Ecto neural progenitor cell (in vitro differentiated cells): ENCODE measurements at regions not wholly inside any gene's neighbourhood (a gene's known extent, or its start where the extent isn't known, plus 50 kb on each side); places are given as distances from the start of the nearest gene placed in this dataset.
"Not testable (repeated sequence)": the region's sequence is repeated elsewhere in the genome, so short reads cannot be mapped to it uniquely, and the experiment has no call there.

Source experiments
- DNase-seq: peaks from one replicate; pipeline ENCODE4 v3.0.0-alpha.2; 2018; ENCODE audit warnings: low spot score

DNA sequence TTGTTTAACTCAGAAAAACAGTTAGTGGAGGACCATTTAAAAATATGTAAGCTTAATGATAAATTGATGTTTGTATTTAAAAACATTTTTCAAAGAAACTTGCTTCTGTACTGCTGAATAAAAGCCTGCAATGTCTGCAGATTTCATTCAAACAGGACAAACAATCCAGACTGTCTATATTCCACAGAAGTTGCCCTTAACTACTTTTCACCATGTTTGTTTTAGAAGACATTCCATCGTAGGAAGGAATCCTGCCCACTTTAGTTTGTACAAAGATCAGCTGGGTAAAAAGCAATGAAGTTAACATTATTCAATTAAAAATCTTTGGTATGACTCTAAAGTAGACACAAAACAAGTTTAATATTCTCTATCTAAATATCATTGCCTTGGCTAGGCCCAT is 195.7 kb upstream of the CCNH start:
- no peak for DNase-seq

DNA sequence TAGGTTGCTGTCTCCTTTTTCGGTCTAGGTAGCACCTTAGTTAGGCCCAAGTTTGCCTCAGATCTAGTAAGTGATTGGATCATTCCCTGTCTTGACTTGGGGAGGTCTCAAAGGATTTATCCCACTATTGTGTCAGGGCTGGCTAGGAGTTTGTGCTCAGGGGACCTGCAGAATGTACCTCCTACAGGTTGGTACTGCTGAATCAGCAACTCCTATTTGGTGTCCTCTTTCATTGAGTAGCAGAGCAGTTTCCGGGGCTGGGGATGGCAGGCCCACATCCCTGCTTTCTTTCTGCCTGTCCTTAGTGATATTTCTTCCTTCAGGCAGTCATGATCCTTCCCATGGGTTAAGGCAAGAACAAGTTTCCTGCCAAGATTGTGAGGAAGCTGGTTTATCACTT is 192.9 kb upstream of the CCNH start:
- DNase-seq, result no peak

- no peak for DNase-seq
Measured at GRCh38 chr5:87599778-87600177, 187.0 kb upstream of the CCNH start.

GRCh38 chr5:87598460-87598859 is 185.7 kb upstream of the CCNH start:
- DNase-seq, result no peak

DNA sequence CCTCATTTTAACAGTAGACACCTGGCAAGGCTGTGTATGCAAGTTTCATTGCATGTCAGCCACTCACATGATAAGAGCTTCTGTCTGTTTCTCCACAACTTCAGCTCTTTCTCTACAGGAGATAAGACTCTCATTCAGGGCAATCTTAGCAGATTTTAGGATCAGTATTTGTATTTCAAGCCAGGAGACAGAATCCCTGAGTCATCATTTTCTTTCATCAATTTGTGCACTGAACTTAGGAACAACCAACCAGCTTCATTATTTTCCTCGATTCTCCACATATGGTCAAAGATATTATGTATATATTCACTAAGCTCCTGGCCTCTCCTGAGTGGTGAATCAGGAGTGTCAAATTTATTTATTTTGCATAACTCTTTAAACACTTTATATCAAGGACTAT is 181.8 kb upstream of the CCNH start:
- no peak for DNase-seq

- no peak for DNase-seq
Measured at GRCh38 chr5:87589587-87589986, 176.9 kb upstream of the CCNH start.

DNA sequence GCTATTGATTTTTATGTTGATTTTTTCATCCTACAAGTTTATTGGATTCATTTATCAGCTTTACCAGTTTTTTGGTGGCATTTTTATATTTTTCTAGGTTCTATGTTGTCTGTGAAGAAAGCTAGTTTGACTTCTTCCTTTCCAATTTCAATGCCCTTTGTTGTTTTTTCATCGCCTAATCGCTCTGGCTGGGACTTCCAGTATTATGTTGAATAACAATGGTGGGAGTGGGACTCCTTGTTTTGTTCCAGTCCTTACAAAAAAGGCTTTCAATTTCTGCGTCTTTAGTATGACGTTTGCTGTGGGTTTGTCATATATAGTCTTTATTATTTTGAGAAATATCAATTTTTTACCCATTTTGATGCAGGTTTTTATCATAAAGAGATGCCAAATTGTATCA is 175.6 kb upstream of the CCNH start:
- no peak for DNase-seq

DNA sequence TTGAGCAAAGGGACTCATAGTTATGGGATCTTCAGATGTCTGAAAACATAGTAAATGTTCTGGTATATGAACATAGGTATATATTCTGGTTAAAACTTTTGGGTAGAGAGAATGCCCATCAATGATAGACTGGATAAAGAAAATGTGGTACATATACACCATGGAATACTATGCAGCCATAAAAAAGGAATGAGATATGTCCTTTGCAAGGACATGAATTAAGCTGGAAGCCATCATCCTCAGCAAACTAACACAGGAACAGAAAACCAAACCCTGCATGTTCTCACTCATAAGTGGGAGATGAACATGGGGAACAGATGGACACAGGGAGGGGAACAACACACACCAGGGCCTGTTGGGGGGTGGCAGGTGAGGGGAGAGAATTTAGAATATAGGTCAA is 171.0 kb upstream of the CCNH start:
- DNase-seq, result not testable (repeated sequence)

DNA sequence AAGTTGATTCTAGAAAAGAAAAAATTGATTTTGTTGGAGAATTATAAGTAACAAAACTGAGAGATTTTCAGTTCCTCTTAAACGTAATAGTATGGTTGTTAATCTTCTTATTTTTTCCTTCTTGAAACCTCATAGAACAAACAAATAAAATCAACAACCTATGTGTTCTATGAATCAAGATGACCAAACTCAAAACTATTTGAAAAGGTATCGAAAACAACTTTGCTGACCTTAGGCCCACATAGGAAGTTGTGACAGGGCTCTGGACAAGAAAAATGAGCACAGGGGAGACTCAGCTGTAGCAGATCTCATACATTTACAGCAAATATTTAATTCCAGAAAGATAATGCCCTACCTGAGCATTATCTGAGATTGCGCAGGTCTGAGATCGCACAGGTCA is 169.4 kb upstream of the CCNH start:
- no peak for DNase-seq

- DNase-seq, result no peak
Measured at GRCh38 chr5:87581661-87582060, 168.9 kb upstream of the CCNH start.

DNA sequence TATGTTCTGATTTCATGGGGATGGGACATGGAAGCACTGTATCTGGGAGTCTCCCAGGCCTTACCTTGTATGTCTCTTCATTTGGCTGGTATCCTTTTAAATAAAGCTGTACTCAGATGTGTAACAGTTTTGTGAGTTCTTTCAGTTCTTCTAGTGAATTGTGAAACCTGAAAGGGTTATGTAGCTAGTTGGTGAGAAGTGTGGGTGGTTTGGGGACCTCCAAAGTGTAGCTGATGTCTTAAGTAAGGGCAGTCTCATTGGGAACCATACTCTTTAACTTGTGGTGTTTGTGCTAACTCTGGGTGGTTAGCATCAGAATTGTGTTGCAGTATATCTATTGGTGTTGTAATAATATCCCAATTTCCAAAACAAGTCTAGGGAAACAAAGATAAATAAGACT is 166.9 kb upstream of the CCNH start:
- no peak for DNase-seq

- DNase-seq, result no peak
Measured at GRCh38 chr5:87576867-87577266, 164.1 kb upstream of the CCNH start.

DNA sequence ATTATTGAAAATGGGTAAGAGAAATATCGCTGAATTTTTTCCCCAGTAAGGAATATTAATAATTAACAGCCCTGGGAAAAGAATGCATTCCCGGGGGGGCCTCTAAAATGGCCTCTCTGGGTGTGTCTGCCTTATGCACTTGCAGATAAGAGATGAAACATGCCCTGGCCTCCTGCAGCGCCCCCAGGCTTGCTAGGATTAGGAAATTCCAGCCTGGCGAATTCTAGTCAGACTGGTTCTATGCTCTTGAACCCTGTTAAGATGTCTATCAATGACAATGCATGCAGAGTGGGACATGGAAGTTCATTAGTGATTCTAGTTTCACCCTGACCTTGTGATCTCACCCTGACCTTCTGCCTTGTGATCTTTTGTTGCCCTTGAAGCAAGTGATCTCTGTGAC is 163.6 kb upstream of the CCNH start:
- DNase-seq, result not testable (repeated sequence)

DNA sequence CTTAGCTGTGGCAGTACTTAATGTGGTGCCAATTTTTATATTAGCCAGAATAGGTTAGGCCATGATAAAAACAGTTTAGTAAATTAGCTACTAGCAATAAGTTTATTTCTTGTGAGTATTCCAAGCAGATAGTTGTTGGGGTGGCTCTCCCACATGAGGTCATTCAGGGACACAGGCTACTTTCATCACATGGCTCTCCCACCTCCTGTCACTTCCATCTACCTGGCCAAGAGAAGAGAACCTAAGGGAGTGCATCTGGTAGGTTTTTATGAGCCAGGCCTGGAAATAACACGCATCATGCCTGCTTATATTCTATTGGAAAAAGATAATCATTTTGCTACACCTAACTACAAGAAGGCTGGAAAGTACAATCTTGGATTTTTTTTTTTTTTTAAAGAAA is 161.4 kb upstream of the CCNH start:
- DNase-seq, result no peak

DNA sequence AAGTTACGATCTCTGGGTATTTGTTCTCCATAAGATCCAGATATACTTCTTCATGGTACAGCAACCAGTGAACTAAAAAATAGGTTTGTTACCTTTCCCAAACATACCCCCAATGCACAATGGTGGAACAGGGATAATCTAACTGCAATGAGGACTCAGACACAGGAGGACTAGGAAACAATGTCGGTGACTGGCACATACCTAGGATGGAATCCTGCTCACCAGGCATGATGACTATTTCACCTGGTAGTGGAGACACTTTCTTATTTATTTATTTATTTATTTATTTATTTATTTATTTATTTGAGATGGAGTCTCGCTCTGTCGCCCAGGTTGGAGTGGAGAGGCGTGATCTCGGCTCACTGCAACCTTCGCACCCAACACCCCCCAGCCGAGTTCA is 159.9 kb upstream of the CCNH start:
- no peak for DNase-seq

DNA sequence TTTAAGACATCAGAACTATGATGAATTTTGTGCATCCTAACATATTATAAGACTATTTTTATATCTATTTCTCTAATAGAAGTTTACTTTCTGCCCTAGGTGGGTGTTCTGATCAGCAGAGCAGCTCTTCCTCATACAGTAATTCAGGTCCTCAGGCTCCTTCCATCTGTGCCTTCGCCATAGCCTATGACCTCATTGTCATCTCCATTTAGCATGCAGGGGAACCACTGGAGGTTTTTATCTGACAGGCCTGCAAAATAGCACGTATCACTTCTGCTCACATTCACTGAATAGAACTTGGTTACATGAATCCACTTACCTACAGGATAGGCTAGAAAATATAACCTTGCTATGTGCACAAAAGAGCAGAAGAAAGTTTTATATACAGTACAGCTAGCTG is 159.4 kb upstream of the CCNH start:
- DNase-seq, result no peak

GRCh38 chr5:87570366-87570765 is 157.6 kb upstream of the CCNH start:
- no peak for DNase-seq

- no peak for DNase-seq
Measured at GRCh38 chr5:87562068-87562467, 149.3 kb upstream of the CCNH start.

GRCh38 chr5:87560528-87560927 is 147.8 kb upstream of the CCNH start:
- DNase-seq, result no peak

- DNase-seq, result no peak
Measured at GRCh38 chr5:87551911-87552310, 139.2 kb upstream of the CCNH start.

DNA sequence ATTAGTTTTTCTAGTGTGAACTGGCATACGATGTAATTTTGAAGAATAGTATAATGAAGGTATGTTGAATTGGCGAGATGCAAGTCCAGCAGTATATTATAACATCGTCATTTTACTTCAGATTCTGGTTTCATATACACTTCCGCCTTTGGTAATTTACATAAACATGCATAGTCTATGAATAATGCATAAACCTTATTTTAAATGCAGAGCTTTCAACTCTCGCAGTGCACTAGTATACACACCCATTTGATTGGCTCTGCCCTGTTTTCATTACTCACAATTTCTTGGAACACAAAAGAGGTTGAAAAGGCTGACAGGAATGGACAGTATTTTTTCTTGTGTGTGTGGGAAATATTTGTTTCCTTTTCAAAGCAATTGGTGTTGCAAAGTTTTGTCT is 128.9 kb upstream of the CCNH start:
- DNase-seq, result no peak

- peak; percentile 51 for DNase-seq
Measured at GRCh38 chr5:87541033-87541432, 128.3 kb upstream of the CCNH start.

- no peak for DNase-seq
Measured at GRCh38 chr5:87539839-87540238, 127.1 kb upstream of the CCNH start.

GRCh38 chr5:87536365-87536764 is 123.6 kb upstream of the CCNH start:
- DNase-seq, result no peak

- no peak for DNase-seq
Measured at GRCh38 chr5:87535706-87536105, 123.0 kb upstream of the CCNH start.
